WTC11 (cell line): ENCODE measurements at regions not wholly inside any gene's neighbourhood (a gene's known extent, or its start where the extent isn't known, plus 50 kb on each side); places are given as distances from the start of the nearest gene placed in this dataset.

Source experiments
- ATAC-seq: fragments of 200-7000 bp; cut with Tn5 transposase; 2 replicates; pipeline ENCODE4 v1.10.0; 2021; ENCODE audit warnings: mild to moderate bottlenecking, moderate library complexity
- CTCF ChIA-PET: fragments of 300-600 bp; sonication (Branson Sonifier 250); formaldehyde crosslinking; loops from one replicate; lab custom pipeline; 2021; ENCODE audit warnings: antibody characterized with exemption; lab: Charles Lee
- POLR2A ChIA-PET: fragments of 350-600 bp; sonication (Branson Sonifier 250); formaldehyde crosslinking; loops from one replicate; lab custom pipeline; 2021; ENCODE audit warnings: antibody characterized with exemption; lab: Charles Lee
- DNase-seq: peaks from one replicate; pipeline ENCODE4 v3.0.0; 2021; ENCODE audit warnings: low spot score
- H3K27ac Mint-ChIP-seq: 2 replicates; pipeline ENCODE4 v1.8.0; 2021; ENCODE audit warnings: mixed read lengths
- H3K27me3 Mint-ChIP-seq: 2 replicates; pipeline ENCODE4 v1.8.0; 2021; ENCODE audit warnings: low read depth, mild to moderate bottlenecking, moderate library complexity, mixed read lengths
- H3K36me3 Mint-ChIP-seq: 2 replicates; pipeline ENCODE4 v1.8.0; 2021; ENCODE audit warnings: mixed read lengths
- H3K4me1 Mint-ChIP-seq: 2 replicates; pipeline ENCODE4 v1.8.0; 2022; ENCODE audit warnings: mixed read lengths
- H3K4me3 Mint-ChIP-seq: 2 replicates; pipeline ENCODE4 v1.8.0; 2021; ENCODE audit warnings: mild to moderate bottlenecking, moderate library complexity, mixed read lengths
- H3K9me3 Mint-ChIP-seq: 2 replicates; pipeline ENCODE4 v1.8.0; 2021; ENCODE audit warnings: mixed read lengths
- ELF4 ChIP-seq: sonication (generic); formaldehyde crosslinking; IDR thresholded peaks from 2 replicates; pipeline ENCODE4 v1.8.1; 2022; ENCODE audit warnings: low read depth, mild to moderate bottlenecking, moderate library complexity, missing genetic modification reagents
- FOXP4 ChIP-seq: sonication (generic); formaldehyde crosslinking; IDR thresholded peaks from 2 replicates; pipeline ENCODE4 v1.8.0; 2022; ENCODE audit warnings: mild to moderate bottlenecking, missing genetic modification reagents
- GRHL2 ChIP-seq: fragments of 250-450 bp; sonication (Bioruptor Pico); IDR thresholded peaks from 2 replicates; pipeline ENCODE4 v1.8.0; 2022; ENCODE audit warnings: mild to moderate bottlenecking, moderate library complexity; ENCODE audit not compliant: insufficient replicate concordance, severe bottlenecking
- JAZF1 ChIP-seq: fragments of 250-450 bp; sonication (Bioruptor Pico); IDR thresholded peaks from 2 replicates; pipeline ENCODE4 v1.9.0; 2021; ENCODE audit warnings: moderate library complexity, mild to moderate bottlenecking, inconsistent platforms
- KAT7 ChIP-seq: sonication (generic); formaldehyde crosslinking; IDR thresholded peaks from 2 replicates; pipeline ENCODE4 v1.8.1; 2023; ENCODE audit warnings: missing genetic modification reagents, mild to moderate bottlenecking, borderline replicate concordance
- MXD4 ChIP-seq: fragments of 250-450 bp; sonication (Bioruptor Pico); IDR thresholded peaks from 2 replicates; pipeline ENCODE4 v1.8.0; 2021; ENCODE audit warnings: mild to moderate bottlenecking, moderate library complexity, borderline replicate concordance
- NFATC4 ChIP-seq: fragments of 250-450 bp; sonication (Bioruptor Pico); IDR thresholded peaks from 2 replicates; pipeline ENCODE4 v1.9.0; 2021; ENCODE audit warnings: mild to moderate bottlenecking
- NR2C2 ChIP-seq: sonication (generic); formaldehyde crosslinking; IDR thresholded peaks from 2 replicates; pipeline ENCODE4 v1.8.0; 2022; ENCODE audit warnings: mild to moderate bottlenecking, missing genetic modification reagents
- SP1 ChIP-seq: sonication (generic); formaldehyde crosslinking; conservative IDR thresholded peaks from 2 replicates; pipeline ENCODE4 v1.8.1; 2022; ENCODE audit warnings: missing genetic modification reagents
- TCF7 ChIP-seq: sonication (generic); formaldehyde crosslinking; IDR thresholded peaks from 2 replicates; pipeline ENCODE4 v1.8.0; 2022; ENCODE audit warnings: mild to moderate bottlenecking, low read depth, missing genetic modification reagents, moderate library complexity
- TP53 ChIP-seq: sonication (generic); formaldehyde crosslinking; IDR thresholded peaks from 2 replicates; pipeline ENCODE4 v1.8.1; 2023; ENCODE audit warnings: mild to moderate bottlenecking, missing genetic modification reagents
- ZNF219 ChIP-seq: sonication (generic); formaldehyde crosslinking; IDR thresholded peaks from 2 replicates; pipeline ENCODE4 v1.8.0; 2023; ENCODE audit warnings: missing genetic modification reagents, mild to moderate bottlenecking, borderline replicate concordance
- ZNF512 ChIP-seq: sonication (generic); formaldehyde crosslinking; IDR thresholded peaks from 2 replicates; pipeline ENCODE4 v1.8.1; 2022; ENCODE audit warnings: missing genetic modification reagents, borderline replicate concordance
- ZNF532 ChIP-seq: fragments of 250-450 bp; sonication (Bioruptor Pico); IDR thresholded peaks from 2 replicates; pipeline ENCODE4 v1.9.0; 2021; ENCODE audit warnings: mild to moderate bottlenecking, borderline replicate concordance
- TF ChIP-seq, protein P1 (sequence below): sonication (generic); formaldehyde crosslinking; conservative IDR thresholded peaks from 2 replicates; pipeline ENCODE4 v1.8.1; 2023; ENCODE audit warnings: mild to moderate bottlenecking, low read depth, missing genetic modification reagents, moderate library complexity
- TF ChIP-seq, protein P2 (sequence below): fragments of 250-450 bp; sonication (Bioruptor Pico); IDR thresholded peaks from 2 replicates; pipeline ENCODE4 v2.1.2; 2022; ENCODE audit warnings: mild to moderate bottlenecking, moderate library complexity

DNA sequence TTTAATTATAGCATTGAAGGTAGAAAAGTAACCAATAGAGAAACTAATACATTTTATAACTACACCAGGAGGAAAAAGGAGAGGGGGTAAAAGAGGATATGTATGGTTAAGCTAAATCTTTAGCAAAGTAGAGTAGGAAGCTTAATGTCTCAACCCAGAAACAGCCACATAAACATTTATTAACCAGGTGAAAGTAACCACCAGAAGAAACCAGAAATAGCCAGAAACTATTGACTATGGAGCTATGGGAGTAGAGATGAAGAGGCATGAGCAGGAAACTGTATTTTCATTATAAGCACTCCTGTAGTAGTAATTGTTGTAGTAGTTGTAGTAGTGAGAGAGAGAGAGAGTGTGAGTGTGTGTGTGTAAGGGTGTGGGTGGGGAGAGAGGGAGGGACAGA lies 617.5 kb upstream of the CHAC2 start:
- no peak overlapping the region for H3K27ac Mint-ChIP-seq
- ATAC-seq, result no peak
- no peaks in the 10 kb centered on the region for H3K36me3 Mint-ChIP-seq
- no peaks in the 10 kb centered on the region for H3K27me3 Mint-ChIP-seq
- no peak for DNase-seq
- H3K4me3 Mint-ChIP-seq, result no peak overlapping the region
- H3K9me3 Mint-ChIP-seq, result peaks cover 12% of the 10 kb centered on the region; the same call in 1 of the 2 replicates
- CTCF ChIA-PET, result no interaction called here
- POLR2A ChIA-PET, result no interaction called here
- peaks cover 3% of the 10 kb centered on the region for H3K4me1 Mint-ChIP-seq
- TF ChIP-seq FOXP4 (CRISPR knock-in tag) (no peak), KAT7 (no peak), JAZF1 (no peak), GRHL2 (CRISPR knock-in tag) (no peak), TP53 (CRISPR knock-in tag) (no peak), ZNF219 (CRISPR knock-in tag) (no peak), TCF7 (CRISPR knock-in tag) (no peak), MXD4 (CRISPR knock-in tag) (no peak), NFATC4 (CRISPR knock-in tag) (no peak), ZNF512 (CRISPR knock-in tag) (no peak), ELF4 (CRISPR knock-in tag) (no peak), SP1 (no peak), NR2C2 (no peak), ZNF532 (CRISPR knock-in tag) (no peak)
- TF ChIP-seq, protein P1, sequence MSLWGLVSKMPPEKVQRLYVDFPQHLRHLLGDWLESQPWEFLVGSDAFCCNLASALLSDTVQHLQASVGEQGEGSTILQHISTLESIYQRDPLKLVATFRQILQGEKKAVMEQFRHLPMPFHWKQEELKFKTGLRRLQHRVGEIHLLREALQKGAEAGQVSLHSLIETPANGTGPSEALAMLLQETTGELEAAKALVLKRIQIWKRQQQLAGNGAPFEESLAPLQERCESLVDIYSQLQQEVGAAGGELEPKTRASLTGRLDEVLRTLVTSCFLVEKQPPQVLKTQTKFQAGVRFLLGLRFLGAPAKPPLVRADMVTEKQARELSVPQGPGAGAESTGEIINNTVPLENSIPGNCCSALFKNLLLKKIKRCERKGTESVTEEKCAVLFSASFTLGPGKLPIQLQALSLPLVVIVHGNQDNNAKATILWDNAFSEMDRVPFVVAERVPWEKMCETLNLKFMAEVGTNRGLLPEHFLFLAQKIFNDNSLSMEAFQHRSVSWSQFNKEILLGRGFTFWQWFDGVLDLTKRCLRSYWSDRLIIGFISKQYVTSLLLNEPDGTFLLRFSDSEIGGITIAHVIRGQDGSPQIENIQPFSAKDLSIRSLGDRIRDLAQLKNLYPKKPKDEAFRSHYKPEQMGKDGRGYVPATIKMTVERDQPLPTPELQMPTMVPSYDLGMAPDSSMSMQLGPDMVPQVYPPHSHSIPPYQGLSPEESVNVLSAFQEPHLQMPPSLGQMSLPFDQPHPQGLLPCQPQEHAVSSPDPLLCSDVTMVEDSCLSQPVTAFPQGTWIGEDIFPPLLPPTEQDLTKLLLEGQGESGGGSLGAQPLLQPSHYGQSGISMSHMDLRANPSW (CRISPR knock-in tag), result no peak

- no peak for DNase-seq
- no peaks in the 10 kb centered on the region for H3K36me3 Mint-ChIP-seq
- ChIA-PET POLR2A (no interaction called here), CTCF (no interaction called here)
- no peak for ATAC-seq
- H3K27ac Mint-ChIP-seq, result no peak overlapping the region
- H3K4me3 Mint-ChIP-seq, result no peak overlapping the region
- H3K4me1 Mint-ChIP-seq, result no peaks in the 10 kb centered on the region
- H3K9me3 Mint-ChIP-seq, result peaks cover 12% of the 10 kb centered on the region; the same call in 1 of the 2 replicates
- no peaks in the 10 kb centered on the region for H3K27me3 Mint-ChIP-seq
- TF ChIP-seq, protein P2, sequence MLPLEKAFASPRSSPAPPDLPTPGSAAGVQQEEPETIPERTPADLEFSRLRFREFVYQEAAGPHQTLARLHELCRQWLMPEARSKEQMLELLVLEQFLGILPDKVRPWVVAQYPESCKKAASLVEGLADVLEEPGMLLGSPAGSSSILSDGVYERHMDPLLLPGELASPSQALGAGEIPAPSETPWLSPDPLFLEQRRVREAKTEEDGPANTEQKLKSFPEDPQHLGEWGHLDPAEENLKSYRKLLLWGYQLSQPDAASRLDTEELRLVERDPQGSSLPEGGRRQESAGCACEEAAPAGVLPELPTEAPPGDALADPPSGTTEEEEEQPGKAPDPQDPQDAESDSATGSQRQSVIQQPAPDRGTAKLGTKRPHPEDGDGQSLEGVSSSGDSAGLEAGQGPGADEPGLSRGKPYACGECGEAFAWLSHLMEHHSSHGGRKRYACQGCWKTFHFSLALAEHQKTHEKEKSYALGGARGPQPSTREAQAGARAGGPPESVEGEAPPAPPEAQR (CRISPR knock-in tag), result no peak
- no peak for TF ChIP-seq ZNF532 (CRISPR knock-in tag)
- TF ChIP-seq KAT7, result no peak
Observed at GRCh38 chr2:53148221-53148620, 619.4 kb upstream of the CHAC2 start.
